CD4-positive, alpha-beta T cell treated with Interleukin-1 beta for 1 hour (primary cell): ENCODE measurements at regions not wholly inside any gene's neighbourhood (a gene's known extent, or its start where the extent isn't known, plus 50 kb on each side); places are given as distances from the start of the nearest gene placed in this dataset.

Experiments used
- DNase-seq, 2 donors: peaks; one replicate each; pipeline ENCODE4 v3.0.0-alpha.2; 2020 to 2022

DNA sequence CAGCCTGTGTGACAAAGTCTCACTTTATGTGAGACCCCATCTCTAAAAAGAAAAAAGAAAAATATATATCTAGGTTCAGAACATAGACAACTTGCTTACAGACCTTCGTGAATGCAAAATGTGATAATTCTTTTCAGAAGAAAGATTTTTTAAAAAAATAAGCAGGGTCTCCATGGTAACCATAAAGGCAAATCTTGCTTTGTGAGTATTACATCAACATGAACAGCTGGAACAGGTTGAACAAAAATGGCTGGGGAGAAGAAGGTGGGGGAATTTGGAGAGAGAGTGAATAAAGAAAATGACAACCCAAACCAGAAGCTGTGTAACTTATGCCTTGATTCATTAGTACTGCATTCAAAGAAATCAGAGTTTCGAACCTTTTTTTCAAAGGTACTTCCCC lies 125.2 kb upstream of the RAP2B start:
- no peak for DNase-seq

DNA sequence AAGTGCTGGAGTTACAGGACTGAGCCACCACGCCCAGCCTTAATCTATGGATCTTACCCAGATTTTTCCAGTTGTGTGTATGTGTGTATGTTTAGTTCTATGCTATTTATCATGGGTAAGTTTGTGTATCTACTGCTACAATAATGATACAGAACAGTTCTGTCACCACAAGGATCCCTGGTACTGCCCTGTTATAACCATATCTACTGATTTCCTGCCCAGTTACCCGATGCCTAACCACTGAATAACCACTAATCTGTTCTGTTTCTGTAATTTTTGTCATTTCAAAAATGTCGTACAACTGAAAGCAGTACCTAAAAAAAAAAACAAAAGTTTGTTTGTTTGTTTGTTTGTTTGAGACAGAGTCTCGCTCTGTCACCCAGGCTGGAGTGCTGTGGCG lies 123.7 kb upstream of the RAP2B start:
- no peak for DNase-seq

DNA sequence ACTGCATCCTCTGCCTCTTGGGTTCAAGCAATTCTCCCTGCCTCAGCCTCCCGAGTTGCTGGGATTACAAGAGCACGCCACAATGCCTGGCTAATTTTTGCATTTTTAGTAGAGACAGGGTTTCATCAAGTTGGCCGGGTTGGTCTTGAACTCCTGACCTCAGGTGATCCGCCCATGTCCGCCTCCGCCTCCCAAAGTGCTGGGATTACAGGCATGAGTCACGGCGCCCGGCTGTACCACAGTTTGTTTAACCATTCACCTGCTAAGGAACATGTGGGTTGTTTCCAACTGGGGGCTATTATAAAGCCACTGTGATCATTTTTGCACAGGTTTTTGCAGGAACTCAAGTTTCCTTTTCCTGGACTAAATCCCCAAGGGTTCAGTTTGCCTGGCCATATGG lies 123.2 kb upstream of the RAP2B start:
- no peak for DNase-seq

DNA sequence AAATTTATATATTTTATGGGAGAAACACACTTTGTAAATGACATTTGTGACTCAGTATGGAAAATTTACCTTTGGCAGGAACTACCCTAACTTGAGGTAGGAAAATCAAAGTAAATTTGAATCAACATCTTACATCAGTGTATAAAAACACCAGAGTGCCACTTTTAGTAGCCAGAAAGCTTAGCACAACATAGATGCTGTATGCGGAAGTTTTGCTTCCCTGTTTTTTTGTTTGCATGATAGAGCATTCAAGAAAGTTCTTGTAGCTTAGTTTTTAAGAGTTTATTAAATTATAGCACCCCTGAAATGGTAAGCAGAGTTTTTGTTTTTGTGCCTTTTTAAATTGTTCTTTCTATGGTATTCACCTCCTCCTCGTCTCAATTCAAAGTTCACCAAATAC lies 120.8 kb upstream of the RAP2B start:
- DNase-seq, result no peak

DNA sequence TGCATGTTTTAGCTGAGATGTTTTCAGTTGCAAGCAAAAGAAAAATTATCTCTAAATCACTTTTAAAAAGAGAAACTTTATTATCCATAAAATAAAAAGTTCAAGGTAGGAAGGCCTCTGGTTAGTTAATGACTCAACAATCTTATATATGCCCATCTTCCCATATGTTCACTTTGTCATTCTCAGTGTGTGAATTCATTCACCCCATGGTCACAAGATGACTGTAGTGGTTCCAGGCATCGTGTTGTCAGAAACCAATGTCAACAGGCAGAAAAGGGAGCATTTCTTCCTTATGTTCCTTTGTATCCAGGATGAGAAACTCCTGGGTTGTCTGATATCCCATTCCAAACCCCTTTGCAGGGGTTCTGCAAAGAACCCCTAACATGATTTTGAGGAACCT lies 119.9 kb upstream of the RAP2B start:
- DNase-seq, result no peak

DNA sequence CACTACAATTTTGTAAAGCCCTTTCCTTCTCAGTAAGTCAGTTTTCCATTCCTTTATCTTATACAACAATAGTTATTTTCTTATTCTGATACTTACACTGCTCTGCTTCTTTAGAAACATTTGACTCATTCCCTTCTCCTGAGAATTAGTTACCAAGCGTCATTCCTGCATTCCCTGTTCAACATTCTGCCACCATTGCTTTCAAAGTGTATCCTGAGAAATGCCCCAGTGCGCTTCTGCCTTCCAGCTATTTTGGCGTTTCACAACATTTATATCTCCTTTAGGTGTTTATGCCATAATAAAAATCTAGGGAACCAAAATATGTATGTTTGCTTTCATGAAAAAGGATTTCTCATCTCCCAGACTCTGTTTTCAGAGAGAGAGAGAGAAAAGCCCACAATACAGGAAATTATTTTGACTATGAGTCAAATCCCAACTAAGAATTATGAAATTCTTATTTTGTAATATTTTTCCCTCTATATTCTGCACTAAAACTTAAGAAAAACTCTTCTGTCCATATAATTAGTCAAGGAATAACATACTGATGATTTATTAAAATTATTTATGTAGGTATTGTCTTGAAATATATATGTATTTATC lies 118.2 kb upstream of the RAP2B start:
- DNase-seq, result no peak

DNA sequence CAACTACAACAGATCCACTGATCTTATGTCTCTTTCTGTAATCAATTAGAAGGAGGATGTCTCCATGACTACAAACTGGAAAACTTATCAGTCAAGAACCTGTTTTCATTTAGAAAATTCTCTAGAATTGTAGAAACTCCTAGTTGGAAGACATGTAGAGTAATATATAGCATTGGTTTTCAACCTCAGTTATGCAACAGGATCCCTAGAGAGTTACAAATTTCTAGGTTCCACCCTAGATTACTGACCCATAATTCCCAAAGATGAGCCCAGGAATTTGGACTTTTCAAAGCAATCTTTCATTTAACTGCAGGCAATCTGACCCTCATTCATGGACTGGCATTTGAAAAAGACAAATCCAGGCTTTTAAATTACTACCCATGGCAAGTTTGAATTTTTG lies 116.9 kb upstream of the RAP2B start:
- DNase-seq, result no peak

DNA sequence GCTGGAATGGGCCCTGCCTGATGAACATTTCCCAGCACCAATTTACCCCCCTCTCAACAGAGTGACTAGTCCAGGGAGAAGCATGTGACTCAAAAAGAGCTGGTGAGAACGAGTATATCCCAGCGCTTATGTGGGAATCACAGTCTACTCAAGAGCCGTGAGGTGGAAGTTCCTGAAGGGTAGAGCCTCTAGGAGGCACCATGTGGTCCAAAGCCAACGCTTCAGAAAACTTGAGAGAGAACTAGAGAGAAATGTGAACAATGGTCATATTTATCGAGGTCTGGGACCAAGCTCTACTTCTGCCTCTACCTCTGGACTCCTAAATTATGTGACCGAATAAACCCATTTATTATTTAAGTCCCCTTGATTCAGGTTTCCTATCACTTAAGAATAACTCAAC lies 111.0 kb upstream of the RAP2B start:
- DNase-seq, result no peak

DNA sequence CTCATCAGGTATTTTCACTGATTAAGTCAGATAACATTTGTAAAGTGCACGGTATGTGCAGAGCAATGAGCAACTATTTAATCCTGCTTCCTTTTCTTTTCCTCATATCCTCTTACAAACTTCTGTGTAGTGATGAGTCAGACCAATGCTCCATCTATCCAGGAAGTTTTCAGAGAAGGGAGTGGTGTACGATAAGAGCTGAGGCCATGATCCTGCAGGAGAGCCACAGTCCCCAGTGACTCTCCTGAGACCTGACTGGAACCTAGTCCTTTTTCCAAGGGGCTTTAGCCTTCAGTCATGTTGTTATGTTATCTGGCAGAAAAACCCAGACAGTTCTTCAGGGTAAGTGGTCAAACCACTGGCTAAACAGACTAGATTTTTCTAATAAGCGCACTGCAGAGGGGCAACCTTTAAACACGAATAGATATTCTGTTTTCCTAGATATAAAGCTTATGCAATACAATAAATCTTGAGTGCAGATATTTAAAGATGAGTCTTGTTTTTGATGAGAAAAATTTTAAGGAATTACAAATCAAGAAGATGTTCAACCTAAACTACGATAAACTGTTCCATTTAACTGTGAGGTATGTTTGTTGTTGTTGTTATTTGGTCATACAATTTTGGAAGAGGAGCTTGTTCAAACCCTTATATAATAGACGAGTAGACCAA lies 110.5 kb upstream of the RAP2B start:
- no peak for DNase-seq

DNA sequence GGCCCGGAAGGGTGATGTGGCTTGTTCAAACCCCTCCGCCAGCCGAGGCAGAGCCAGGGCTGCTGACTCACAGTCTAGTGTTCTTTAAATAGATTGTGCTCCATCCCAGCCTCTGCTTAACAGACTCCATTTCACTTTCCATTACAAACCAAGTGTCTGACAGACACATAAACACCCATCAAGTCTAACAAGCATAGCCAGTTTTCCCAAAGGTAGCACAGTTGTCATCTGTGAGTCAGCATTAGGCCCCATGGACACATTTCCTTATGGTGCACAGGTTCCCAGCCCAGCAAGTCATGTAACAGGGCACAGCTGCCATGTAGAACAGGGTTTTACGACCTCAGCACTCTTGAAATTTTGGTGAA lies 109.9 kb upstream of the RAP2B start:
- DNase-seq, result no peak

DNA sequence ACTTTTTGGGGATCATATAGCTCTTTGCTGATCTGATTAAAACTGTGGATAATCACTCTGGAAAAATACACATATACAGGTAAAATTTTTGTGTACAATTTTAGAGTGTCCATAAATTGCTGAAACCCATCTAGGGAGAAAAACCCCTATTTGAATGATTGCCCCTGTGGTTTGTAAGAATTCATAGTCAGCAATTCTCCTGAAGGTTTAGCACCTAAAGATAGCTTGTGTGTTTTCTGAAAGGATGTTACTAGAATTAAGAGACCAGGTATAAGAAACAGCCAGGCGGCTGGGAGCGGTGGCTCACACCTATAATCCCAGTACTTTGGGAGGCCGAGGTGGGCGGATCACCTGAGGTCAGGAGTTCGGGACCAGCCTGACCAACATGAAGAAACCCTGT lies 106.8 kb upstream of the RAP2B start:
- DNase-seq, result no peak

DNA sequence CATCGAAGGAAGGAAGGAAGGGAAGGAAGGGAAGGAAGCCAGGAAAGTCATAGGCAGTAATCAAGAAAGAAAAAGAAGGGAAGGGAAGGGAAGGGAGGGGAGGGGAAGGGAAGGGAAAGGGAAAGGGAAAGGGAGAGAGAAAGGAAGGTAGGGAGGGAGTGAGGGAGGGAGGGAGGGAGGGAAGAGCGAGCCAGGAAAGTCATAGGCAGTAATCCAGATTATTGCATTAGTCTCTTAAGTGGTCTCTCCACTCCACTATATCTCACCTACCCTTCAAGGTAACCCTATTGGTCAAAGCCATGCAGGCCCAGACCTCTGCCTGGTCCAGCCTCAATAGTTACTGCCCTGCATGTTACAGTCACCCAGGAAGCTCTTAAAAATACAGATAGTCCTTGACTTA lies 106.2 kb upstream of the RAP2B start:
- DNase-seq, result no peak

DNA sequence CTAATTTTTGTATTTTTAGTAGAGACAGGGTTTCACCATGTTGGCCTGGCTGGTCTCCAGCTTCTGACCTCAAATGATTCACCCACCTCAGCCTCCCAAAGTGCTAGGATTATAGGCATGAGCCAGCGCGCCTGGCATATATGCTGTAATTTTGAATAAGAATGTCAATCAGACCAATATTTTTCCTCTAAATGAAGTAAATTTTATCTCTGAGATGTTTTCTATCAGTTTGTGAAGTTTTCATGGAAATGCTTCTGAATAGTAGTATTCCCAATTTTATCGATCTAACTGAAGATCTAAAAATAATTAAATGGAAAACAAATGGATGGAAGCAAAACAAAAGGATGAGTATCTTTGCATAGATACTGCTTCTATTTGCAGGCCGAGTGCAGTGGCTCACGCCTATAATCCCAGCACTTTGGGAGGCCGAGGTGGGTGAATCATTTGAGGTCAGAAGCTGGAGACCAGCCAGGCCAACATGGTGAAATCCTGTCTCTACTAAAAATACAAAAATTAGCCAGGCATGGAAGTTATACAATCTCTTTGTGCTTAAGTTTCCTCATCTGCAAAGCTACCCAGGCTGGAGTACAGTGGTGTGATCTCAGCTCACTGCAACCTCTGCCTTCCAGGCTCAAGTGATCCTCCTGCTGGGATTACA lies 103.9 kb upstream of the RAP2B start:
- DNase-seq, result peak in 1 of 2 donors; percentile 20

DNA sequence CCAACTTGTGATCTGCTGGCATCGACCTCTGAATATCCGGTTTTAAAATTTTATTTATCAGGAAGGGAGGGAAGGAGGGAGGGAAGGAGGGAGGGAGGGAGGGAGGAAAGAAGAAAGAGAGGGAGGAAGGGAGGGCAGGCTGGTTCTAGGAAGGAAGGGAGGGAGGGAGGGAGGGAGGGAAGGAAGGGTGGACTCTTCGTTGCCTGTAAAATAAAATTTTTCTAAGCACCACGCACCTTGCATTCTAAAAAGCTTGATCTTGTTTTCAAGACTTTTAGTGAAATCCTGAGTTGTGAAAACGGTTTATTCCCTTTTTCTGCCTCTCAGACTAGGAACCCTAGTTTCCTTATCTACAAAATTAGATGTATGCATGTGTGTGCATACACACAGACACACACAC lies 101.7 kb upstream of the RAP2B start:
- no peak for DNase-seq

DNA sequence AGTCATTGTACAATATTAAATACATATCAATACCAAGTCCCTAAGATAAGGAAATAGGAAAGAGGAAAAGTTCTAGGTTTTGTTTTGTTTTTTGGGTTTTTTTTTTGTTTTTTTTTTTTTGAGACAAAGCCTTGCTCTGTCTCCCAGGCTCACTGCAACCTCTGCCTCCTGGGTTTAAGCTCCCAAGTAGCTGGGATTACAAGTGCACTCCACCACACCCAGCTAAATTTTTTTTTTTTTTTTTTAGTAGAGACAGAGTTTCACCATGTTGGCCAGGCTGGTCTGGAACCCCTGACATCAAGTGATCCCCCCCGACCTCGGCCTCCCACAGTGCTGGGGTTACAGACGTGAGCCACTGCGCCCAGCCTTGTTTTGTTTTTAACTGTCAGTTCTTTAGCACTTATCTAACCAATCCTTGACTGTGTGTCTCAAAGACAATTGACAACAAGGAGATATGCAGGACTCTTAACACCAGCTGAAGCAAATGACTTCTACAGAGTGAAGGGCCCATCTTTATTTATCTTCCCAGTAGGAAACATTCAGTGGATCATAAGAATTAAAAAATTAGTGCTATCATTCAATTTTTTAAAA lies 100.0 kb upstream of the RAP2B start:
- no peak for DNase-seq

DNA sequence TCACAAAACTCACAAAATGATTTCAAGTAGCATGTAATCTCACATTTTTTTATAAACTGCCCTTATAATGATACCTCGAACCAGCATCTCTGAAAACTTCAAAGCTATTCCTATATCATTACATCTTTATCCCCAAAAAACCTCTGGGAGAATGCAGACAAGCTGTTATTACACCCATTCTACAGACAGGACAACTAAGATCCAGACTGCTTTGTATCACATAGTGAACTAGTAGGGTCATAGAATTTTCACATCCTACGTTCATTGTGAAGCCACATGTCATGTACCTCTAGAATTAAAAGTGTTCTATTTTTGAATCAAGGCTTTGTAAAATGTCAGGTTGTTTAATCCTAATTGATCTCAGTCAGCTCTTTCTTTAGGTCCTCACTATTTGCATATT lies 98.7 kb upstream of the RAP2B start:
- DNase-seq, result no peak

DNA sequence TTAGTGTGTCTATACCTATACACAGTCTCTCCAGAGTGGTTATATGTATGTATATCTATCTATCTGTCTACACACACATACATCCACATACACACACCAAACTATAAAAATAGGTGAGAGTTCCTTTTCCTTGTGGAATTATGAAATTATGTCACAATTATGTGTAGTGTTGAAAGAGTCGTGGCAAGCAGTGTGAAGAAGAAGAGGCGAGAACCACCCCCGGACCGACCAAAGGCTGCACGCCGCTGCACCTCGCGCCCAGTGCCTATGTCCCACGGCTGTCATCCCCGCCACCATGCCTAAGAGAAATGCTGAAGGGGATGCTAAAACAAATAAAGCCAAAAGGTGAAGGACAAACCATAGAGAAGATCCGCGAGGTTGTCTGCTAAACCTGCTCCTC lies 95.0 kb upstream of the RAP2B start:
- DNase-seq, result no peak

DNA sequence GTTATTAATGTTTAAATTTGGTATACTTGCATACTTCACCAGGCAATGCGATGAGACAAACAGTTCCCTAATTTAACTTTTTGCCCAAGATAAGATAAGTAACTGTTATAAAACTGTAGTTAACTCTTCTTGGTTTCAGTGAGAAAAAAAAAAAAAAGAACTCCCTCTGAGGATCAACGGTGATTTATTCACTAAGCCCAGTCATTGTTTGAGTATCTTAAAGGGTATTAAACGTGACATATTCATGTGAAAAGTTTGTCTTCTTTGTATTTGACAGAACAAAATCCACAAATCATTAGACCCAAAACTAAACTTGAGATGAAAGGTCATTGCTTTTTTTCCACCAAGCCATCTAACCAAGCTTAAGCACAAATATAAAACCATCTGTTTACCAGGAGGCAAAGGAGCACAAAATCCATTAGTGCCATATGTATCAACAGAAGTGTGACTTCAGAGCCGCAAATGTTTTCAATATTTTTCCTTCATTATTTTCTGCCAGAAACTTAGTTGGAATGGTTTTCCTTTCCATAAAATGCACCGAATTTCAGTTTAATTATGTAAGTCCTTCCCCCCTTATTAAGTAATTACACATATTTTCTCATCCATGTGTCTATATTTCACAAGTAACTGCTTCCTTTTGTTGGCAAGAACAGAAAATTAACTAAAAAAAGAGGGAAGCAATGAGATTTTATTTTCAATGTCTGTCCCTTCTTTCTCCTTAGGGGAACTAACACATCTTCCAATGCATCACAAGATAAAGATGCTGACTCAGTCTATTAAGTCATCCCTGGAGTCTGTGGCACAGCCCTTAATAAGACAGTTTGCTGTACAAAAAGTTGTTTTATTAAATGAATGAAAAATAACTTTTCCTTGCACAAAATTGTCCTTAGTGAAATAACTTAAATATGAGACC lies 92.2 kb upstream of the RAP2B start:
- no peak for DNase-seq

DNA sequence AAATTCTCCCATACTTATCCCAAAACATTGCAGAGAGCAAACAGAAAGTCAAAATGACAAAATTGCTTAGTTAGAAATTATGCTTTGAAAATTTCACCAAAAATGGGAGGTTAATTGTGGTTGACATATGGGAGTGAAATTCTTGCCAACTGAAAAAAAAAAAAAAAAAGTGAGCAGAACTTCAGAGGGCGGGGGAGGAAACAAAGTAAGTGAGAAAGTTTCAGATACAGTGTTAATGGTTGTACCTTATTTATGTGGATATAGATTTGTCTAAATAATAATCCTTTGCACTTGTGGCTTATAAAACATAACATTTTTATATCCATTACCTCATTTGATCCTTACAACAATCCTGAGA lies 91.5 kb upstream of the RAP2B start:
- DNase-seq, result no peak

DNA sequence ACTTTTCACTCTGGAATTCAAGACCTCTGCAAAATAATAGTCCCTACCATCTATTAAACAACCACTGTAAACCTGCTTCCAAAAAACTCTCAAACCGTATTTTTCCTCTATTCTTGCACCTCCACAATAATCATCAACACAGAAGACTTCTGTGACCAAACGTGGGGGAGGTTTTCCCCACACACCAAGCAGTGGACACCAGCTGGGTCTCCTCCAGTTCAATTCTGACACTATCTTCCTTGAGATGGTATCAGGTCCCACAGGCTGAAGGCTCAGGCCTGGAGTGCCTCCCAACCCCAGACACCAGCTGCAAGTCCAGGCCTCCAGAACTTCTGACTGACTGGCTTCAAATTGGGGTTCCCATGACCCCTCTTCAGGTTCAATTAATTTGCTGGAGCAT lies 89.6 kb upstream of the RAP2B start:
- no peak for DNase-seq

DNA sequence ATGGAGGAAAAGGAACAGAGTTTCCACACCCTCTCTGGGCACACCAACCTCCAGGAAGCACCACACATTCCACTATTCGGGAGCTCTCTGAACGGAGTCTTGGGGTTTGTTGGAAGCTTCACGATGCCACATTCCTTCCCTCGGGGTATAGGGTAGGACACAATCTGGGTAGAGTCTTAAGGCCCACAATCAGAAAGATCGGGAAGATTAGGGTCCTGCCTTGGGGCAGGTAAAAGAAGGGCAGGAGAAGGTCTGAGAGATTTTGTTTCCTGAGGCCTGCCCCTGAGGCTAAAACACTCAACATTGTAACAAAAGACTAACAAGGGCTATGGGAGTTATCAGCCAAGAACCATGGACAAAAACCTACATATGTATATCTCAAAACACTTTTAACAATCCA lies 89.2 kb upstream of the RAP2B start:
- DNase-seq, result no peak

DNA sequence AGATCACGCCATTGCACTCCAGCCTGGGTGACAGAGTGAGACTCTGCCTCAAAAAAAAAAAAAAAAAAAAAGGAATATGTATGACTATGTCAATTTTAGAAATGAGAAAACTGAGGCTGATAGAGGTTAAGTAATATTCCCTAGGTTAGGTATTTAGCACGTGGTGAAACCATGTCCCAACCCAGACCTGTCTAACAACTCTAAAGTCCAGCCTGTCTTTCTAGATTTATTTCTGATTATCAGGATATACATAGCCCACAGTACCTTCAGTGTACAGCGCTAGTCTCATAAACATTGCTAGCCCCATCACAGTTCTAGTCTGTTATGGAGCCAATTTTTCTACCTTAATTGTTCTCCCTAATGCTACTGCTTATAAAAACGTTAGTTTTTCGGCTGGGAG lies 88.4 kb upstream of the RAP2B start:
- DNase-seq, result no peak

DNA sequence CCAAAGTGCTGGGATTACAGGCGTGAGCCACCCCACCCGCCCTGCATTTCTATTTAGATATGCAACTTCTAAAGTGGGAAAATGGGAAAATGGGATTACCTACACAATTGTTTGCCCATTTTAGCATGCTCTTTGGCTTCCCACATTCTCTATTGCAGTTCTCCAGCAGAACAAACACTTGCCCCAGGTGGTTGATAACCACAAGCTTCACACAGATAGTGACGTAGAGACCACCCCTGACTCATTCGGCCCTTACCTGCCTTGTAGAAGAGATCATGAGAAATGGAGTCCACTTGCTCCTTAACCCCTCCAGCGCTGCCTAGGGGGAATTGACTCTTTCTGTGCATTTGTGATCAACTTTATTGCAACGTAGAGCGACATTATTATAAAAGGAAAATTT lies 83.2 kb upstream of the RAP2B start:
- no peak for DNase-seq

DNA sequence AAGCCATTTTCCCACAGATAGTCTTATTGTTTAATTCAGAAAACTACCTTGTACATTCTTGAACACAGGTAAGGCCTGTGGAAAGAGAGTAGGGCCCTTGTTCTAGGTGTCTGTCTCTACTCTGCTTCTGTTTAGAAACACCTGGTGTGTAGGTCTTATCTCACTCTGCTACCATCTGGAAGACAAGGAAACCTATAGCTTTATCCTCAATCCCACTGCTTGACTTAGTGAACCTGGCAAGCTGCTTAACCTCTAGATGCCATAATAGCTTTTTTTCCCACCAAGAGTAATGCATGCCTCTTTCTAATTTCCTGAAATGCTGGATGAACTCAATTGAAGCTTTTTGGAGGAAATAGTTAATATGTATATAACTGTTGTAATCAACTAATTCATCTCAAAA lies 82.6 kb upstream of the RAP2B start:
- DNase-seq, result no peak
